ENCODE measurements at regions not wholly inside any gene's neighbourhood (a gene's known extent, or its start where the extent isn't known, plus 50 kb on each side); places are given as distances from the start of the nearest gene placed in this dataset.

DNA sequence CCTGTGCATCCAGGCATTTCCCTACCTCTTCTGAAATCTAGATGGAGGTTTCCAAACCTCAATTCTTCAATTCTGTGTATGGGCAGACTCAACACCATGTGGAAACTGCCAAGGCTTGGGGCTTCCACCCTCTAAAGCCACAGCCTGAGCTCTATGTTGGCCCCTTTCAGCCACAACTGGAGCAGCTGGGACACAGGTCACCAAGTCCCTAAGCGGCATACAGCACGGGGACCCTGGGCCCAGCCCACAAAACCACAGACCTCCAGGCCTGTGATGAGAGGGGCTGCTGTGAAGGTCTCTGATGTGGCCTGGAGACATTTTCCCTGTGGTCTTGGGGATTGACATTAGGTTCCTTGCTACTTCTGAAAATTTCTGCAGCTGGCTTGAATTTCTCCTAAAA, 255.4 kb downstream of the TDRD15 start:
- TF ChIP-seq POLR2AphosphoS5 (IDR thresholded peaks at IDR 0.05; ENCODE audit: borderline replicate concordance, low read depth, low read length) (no peak), EZH2 (IDR thresholded peaks at IDR 0.05) (no peak), FOXP2 (optimal IDR thresholded peaks at IDR 0.05; ENCODE audit: control extremely low read depth, extremely low read length, insufficient read depth) (no peak)

Measured in SK-N-MC (cell line).